AG10803 (cell line): ENCODE measurements at regions not wholly inside any gene's neighbourhood (a gene's known extent, or its start where the extent isn't known, plus 50 kb on each side); places are given as distances from the start of the nearest gene placed in this dataset.

ENCODE experiments used
- DNase-seq: peaks from one replicate; pipeline ENCODE4 v3.0.0; 2010; ENCODE audit warnings: low read depth
- H3K4me3 ChIP-seq: 2 replicates; pipeline ENCODE4 v1.5.1; 2011; ENCODE audit warnings: mild to moderate bottlenecking, low read length, control low read depth
- CTCF ChIP-seq: conservative IDR thresholded peaks from 2 replicates; pipeline ENCODE4 v1.5.1; 2011; ENCODE audit warnings: mild to moderate bottlenecking, low read length, control low read depth, inconsistent platforms

- no peak overlapping the region for H3K4me3 ChIP-seq
- no peak for TF ChIP-seq CTCF
- DNase-seq: no peak
Measured at GRCh38 chr19:31952693-31953092, 392.7 kb upstream of the ZNF507 start.

GRCh38 chr19:31955061-31955460 is 390.3 kb upstream of the ZNF507 start:
- no peak overlapping the region for H3K4me3 ChIP-seq
- no peak for DNase-seq
- no peak for TF ChIP-seq CTCF

- DNase-seq: no peak
- no peak for TF ChIP-seq CTCF
- H3K4me3 ChIP-seq: no peak overlapping the region
Measured at GRCh38 chr19:31955884-31956283, 389.5 kb upstream of the ZNF507 start.

GRCh38 chr19:31956771-31957392 is 388.5 kb upstream of the ZNF507 start:
- no peak overlapping the region for H3K4me3 ChIP-seq
- no peak for TF ChIP-seq CTCF
- no peak for DNase-seq

GRCh38 chr19:31957711-31958110 is 387.7 kb upstream of the ZNF507 start:
- no peak for TF ChIP-seq CTCF
- no peak for DNase-seq
- no peak overlapping the region for H3K4me3 ChIP-seq

GRCh38 chr19:31959527-31960018 is 385.8 kb upstream of the ZNF507 start:
- no peak for DNase-seq
- no peak for TF ChIP-seq CTCF

GRCh38 chr19:31960474-31960873 is 384.9 kb upstream of the ZNF507 start:
- no peak for DNase-seq
- TF ChIP-seq CTCF: no peak
- H3K4me3 ChIP-seq: no peak overlapping the region

More at GRCh38 chr19:31959527-31960018, 385.8 kb upstream of the ZNF507 start:
- no peak overlapping the region for H3K4me3 ChIP-seq
